ENCODE measurements at regions not wholly inside any gene's neighbourhood (a gene's known extent, or its start where the extent isn't known, plus 50 kb on each side); places are given as distances from the start of the nearest gene placed in this dataset.

GRCh38 chr6:125431971-125432370 lies 130.2 kb upstream of the HDDC2 start:
- TF ChIP-seq, protein P1, sequence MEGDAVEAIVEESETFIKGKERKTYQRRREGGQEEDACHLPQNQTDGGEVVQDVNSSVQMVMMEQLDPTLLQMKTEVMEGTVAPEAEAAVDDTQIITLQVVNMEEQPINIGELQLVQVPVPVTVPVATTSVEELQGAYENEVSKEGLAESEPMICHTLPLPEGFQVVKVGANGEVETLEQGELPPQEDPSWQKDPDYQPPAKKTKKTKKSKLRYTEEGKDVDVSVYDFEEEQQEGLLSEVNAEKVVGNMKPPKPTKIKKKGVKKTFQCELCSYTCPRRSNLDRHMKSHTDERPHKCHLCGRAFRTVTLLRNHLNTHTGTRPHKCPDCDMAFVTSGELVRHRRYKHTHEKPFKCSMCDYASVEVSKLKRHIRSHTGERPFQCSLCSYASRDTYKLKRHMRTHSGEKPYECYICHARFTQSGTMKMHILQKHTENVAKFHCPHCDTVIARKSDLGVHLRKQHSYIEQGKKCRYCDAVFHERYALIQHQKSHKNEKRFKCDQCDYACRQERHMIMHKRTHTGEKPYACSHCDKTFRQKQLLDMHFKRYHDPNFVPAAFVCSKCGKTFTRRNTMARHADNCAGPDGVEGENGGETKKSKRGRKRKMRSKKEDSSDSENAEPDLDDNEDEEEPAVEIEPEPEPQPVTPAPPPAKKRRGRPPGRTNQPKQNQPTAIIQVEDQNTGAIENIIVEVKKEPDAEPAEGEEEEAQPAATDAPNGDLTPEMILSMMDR (conservative IDR thresholded peaks at IDR 0.05; ENCODE audit: low read depth, low read length): no peak
- TF ChIP-seq EZH2 (IDR thresholded peaks at IDR 0.05; ENCODE audit: borderline replicate concordance, low read depth, low read length, poor library complexity, severe bottlenecking): no peak
